H9 (cell line): ENCODE measurements at regions not wholly inside any gene's neighbourhood (a gene's known extent, or its start where the extent isn't known, plus 50 kb on each side); places are given as distances from the start of the nearest gene placed in this dataset.

Experiments
- DNase-seq: peaks from one replicate; pipeline ENCODE4 v3.0.0-alpha.2; 2017
- H2AFZ ChIP-seq: one replicate; pipeline ENCODE4 v1.6.1; 2013; ENCODE audit warnings: mild to moderate bottlenecking, low read length, control low read depth, moderate library complexity
- H2AK5ac ChIP-seq: 2 replicates; pipeline ENCODE4 v1.6.1; 2013; ENCODE audit warnings: low read length, control low read depth, mixed read lengths; ENCODE audit not compliant: insufficient read length
- H2BK120ac ChIP-seq: one replicate; pipeline ENCODE4 v1.6.1; 2013; ENCODE audit warnings: low read depth, mild to moderate bottlenecking, low read length, control low read depth, inconsistent platforms; ENCODE audit not compliant: poor library complexity, severe bottlenecking
- H2BK12ac ChIP-seq: 2 replicates; pipeline ENCODE4 v1.6.1; 2013; ENCODE audit warnings: low read length, control low read depth, mixed read lengths, low read depth; ENCODE audit not compliant: insufficient read length
- H2BK15ac ChIP-seq: 2 replicates; pipeline ENCODE4 v1.6.1; 2013; ENCODE audit warnings: low read depth, low read length, control low read depth
- H2BK20ac ChIP-seq: one replicate; pipeline ENCODE4 v1.6.1; 2013; ENCODE audit warnings: low read depth, mild to moderate bottlenecking, low read length, control low read depth, inconsistent platforms; ENCODE audit not compliant: poor library complexity, severe bottlenecking
- H2BK5ac ChIP-seq: 2 replicates; pipeline ENCODE4 v1.6.1; 2013; ENCODE audit warnings: low read length, control low read depth, mixed read lengths; ENCODE audit not compliant: insufficient read length
- H3K14ac ChIP-seq: 2 replicates; pipeline ENCODE4 v1.6.1; 2013; ENCODE audit warnings: low read length, control low read depth; ENCODE audit not compliant: insufficient read depth
- H3K18ac ChIP-seq: 2 replicates; pipeline ENCODE4 v1.6.1; 2013; ENCODE audit warnings: low read depth, mild to moderate bottlenecking, mixed read lengths, low read length, control low read depth; ENCODE audit not compliant: insufficient read length
- H3K23ac ChIP-seq: 2 replicates; pipeline ENCODE4 v1.6.1; 2013; ENCODE audit warnings: low read length, control low read depth, mixed read lengths, low read depth; ENCODE audit not compliant: insufficient read length
- H3K23me2 ChIP-seq: 2 replicates; pipeline ENCODE4 v1.6.1; 2013; ENCODE audit warnings: low read depth, mild to moderate bottlenecking, mixed read lengths, low read length, control low read depth; ENCODE audit not compliant: insufficient read length, poor library complexity, severe bottlenecking
- H3K27ac ChIP-seq: 2 replicates; pipeline ENCODE4 v1.5.1; 2013; ENCODE audit warnings: low read length, control low read depth, mixed read lengths, low read depth; ENCODE audit not compliant: insufficient read length
- H3K27me3 ChIP-seq: 2 replicates; pipeline ENCODE4 v1.6.1; 2013; ENCODE audit warnings: low read length, control low read depth, inconsistent platforms; ENCODE audit not compliant: insufficient read depth
- H3K4ac ChIP-seq: 2 replicates; pipeline ENCODE4 v1.6.1; 2013; ENCODE audit warnings: low read depth, mild to moderate bottlenecking, control low read depth, inconsistent platforms, low read length, moderate library complexity
- H3K4me1 ChIP-seq: 2 replicates; pipeline ENCODE4 v1.6.1; 2013; ENCODE audit warnings: low read length, control low read depth, inconsistent platforms; ENCODE audit not compliant: insufficient read depth
- H3K4me2 ChIP-seq: 2 replicates; pipeline ENCODE4 v1.6.1; 2013; ENCODE audit warnings: low read length, control low read depth, mixed read lengths; ENCODE audit not compliant: insufficient read length, insufficient read depth
- H3K56ac ChIP-seq: 2 replicates; pipeline ENCODE4 v1.6.1; 2013; ENCODE audit warnings: low read depth, mild to moderate bottlenecking, mixed read lengths, low read length, control low read depth; ENCODE audit not compliant: insufficient read length
- H3K79me1 ChIP-seq: 2 replicates; pipeline ENCODE4 v1.6.1; 2013; ENCODE audit warnings: low read depth, mild to moderate bottlenecking, moderate library complexity, low read length, control low read depth, inconsistent platforms; ENCODE audit not compliant: insufficient read depth, poor library complexity, severe bottlenecking
- H3K79me2 ChIP-seq: 2 replicates; pipeline ENCODE4 v1.6.1; 2013; ENCODE audit warnings: low read length, control low read depth, inconsistent platforms; ENCODE audit not compliant: insufficient read depth
- H3K9ac ChIP-seq: 2 replicates; pipeline ENCODE4 v1.6.1; 2013; ENCODE audit warnings: low read length, control low read depth, mixed read lengths; ENCODE audit not compliant: insufficient read length; ENCODE audit errors: extremely low read depth
- H3K9me3 ChIP-seq: one replicate; pipeline ENCODE4 v1.6.1; 2013; ENCODE audit warnings: low read depth, low read length, inconsistent platforms; ENCODE audit not compliant: control insufficient read depth
- H3T11ph ChIP-seq: one replicate; pipeline ENCODE4 v1.6.1; 2013; ENCODE audit warnings: mild to moderate bottlenecking, low read length, control low read depth, inconsistent platforms
- H4K20me1 ChIP-seq: one replicate; pipeline ENCODE4 v1.6.1; 2013; ENCODE audit not compliant: control insufficient read depth, insufficient read length, insufficient read depth
- H4K5ac ChIP-seq: 2 replicates; pipeline ENCODE4 v1.6.1; 2013; ENCODE audit warnings: low read depth, mild to moderate bottlenecking, mixed read lengths, low read length, control low read depth; ENCODE audit not compliant: insufficient read length
- H4K8ac ChIP-seq: replicated peaks from 2 replicates; pipeline ENCODE4 v1.6.1; 2013; ENCODE audit warnings: low read length, control low read depth, mixed read lengths, low read depth; ENCODE audit not compliant: insufficient read length
- H4K91ac ChIP-seq: 2 replicates; pipeline ENCODE4 v1.6.1; 2013; ENCODE audit warnings: low read depth, mild to moderate bottlenecking, moderate library complexity, mixed read lengths, low read length, control low read depth; ENCODE audit not compliant: insufficient read length
- H3K27ac Mint-ChIP-seq, 3 experiments: 2 replicates in 2 of 3; 3 replicates in 1 of 3; pipeline ENCODE4 v1.8.0; 2020 to 2021; ENCODE audit warnings: mixed read lengths in 3 of 3, mild to moderate bottlenecking in 1 of 3, moderate library complexity in 1 of 3
- H3K27me3 Mint-ChIP-seq: 2 replicates; pipeline ENCODE4 v1.8.0; 2021; ENCODE audit warnings: low read depth, mild to moderate bottlenecking, moderate library complexity, mixed read lengths
- H3K36me3 Mint-ChIP-seq, 3 experiments: 2 replicates in 2 of 3; 3 replicates in 1 of 3; pipeline ENCODE4 v1.8.0; 2020 to 2021; ENCODE audit warnings: low read depth in 3 of 3, mixed read lengths in 3 of 3; ENCODE audit not compliant: insufficient read depth in 1 of 3
- H3K4me1 Mint-ChIP-seq, 2 experiments: 2 replicates each; pipeline ENCODE4 v1.8.0; 2020; ENCODE audit warnings: mixed read lengths in 2 of 2
- H3K4me3 Mint-ChIP-seq, 2 experiments: 2 replicates in 1 of 2; 3 replicates in 1 of 2; pipeline ENCODE4 v1.8.0; 2020 to 2021; ENCODE audit warnings: mild to moderate bottlenecking in 2 of 2, mixed read lengths in 2 of 2, moderate library complexity in 1 of 2
- H3K9me3 Mint-ChIP-seq, 2 experiments: 2 replicates in 1 of 2; 3 replicates in 1 of 2; pipeline ENCODE4 v1.8.0; 2020; ENCODE audit warnings: mild to moderate bottlenecking in 2 of 2, mixed read lengths in 2 of 2, moderate library complexity in 1 of 2
- CTCF ChIP-seq: fragments of 200-600 bp; sonication (generic); conservative IDR thresholded peaks from 3 replicates; pipeline ENCODE4 v1.8.0; 2021; ENCODE audit warnings: antibody characterized with exemption, mild to moderate bottlenecking
- WGBS: extraction: QIAGEN DNeasy Blood & Tissue Kit; methylation state at CpG from one replicate; pipeline ENCODE4 v1.1.7; 2013; ENCODE audit warnings: missing lambda C conversion rate, low lambda C conversion rate, mixed read lengths; ENCODE audit not compliant: insufficient read length; ENCODE audit errors: extremely low coverage; 5-methylcytosine and 5-hydroxymethylcytosine counted together

- no peak overlapping the region for H3K27ac ChIP-seq
- no peak overlapping the region for H3K9ac ChIP-seq
- no peak overlapping the region for H3K56ac ChIP-seq
- no peak overlapping the region for H4K91ac ChIP-seq
- no peaks in the 10 kb centered on the region for H3K27me3 ChIP-seq
- no peak overlapping the region for H3K14ac ChIP-seq
- no peaks in the 10 kb centered on the region for H3K79me1 ChIP-seq
- H3K4me1 Mint-ChIP-seq: 0 out of 4 replicates have a peak, but pooled peaks cover 0 to 4% of the 10 kb centered on the region in 2 experiments
- H3K23ac ChIP-seq: no peak overlapping the region
- H3K36me3 Mint-ChIP-seq: no peaks in the 10 kb centered on the region
- H3K4me1 ChIP-seq: peaks cover 2% of the 10 kb centered on the region; the same call in 1 of the 2 replicates
- H3T11ph ChIP-seq: no peak overlapping the region
- no peak overlapping the region for H2AK5ac ChIP-seq
- WGBS: no CpG with 5 or more reads among the region's 7 CpGs
- no peak overlapping the region for H3K4me3 Mint-ChIP-seq
- no peak overlapping the region for H2BK20ac ChIP-seq
- H3K9me3 ChIP-seq: no peaks in the 10 kb centered on the region
- H2BK12ac ChIP-seq: no peak overlapping the region
- H2BK5ac ChIP-seq: no peak overlapping the region
- H3K4me2 ChIP-seq: no peak overlapping the region
- no peak overlapping the region for H4K8ac ChIP-seq
- no peak overlapping the region for H2BK120ac ChIP-seq
- H3K79me2 ChIP-seq: no peaks in the 10 kb centered on the region
- no peaks in the 10 kb centered on the region for H4K20me1 ChIP-seq
- no peak overlapping the region for H2AFZ ChIP-seq
- H3K27ac Mint-ChIP-seq: no peak overlapping the region
- no peak overlapping the region for H3K4ac ChIP-seq
- TF ChIP-seq CTCF: no peak
- no peaks in the 10 kb centered on the region for H3K23me2 ChIP-seq
- H3K9me3 Mint-ChIP-seq: no peaks in the 10 kb centered on the region
- no peaks in the 10 kb centered on the region for H3K27me3 Mint-ChIP-seq
- no peak overlapping the region for H3K18ac ChIP-seq
- no peak for DNase-seq
- H2BK15ac ChIP-seq: no peak overlapping the region
- no peak overlapping the region for H4K5ac ChIP-seq
These were observed 225.5 kb upstream of the JADE1 start for GRCh38 chr4:128583753-128584712.
